ENCODE measurements at regions not wholly inside any gene's neighbourhood (a gene's known extent, or its start where the extent isn't known, plus 50 kb on each side); places are given as distances from the start of the nearest gene placed in this dataset.

DNA sequence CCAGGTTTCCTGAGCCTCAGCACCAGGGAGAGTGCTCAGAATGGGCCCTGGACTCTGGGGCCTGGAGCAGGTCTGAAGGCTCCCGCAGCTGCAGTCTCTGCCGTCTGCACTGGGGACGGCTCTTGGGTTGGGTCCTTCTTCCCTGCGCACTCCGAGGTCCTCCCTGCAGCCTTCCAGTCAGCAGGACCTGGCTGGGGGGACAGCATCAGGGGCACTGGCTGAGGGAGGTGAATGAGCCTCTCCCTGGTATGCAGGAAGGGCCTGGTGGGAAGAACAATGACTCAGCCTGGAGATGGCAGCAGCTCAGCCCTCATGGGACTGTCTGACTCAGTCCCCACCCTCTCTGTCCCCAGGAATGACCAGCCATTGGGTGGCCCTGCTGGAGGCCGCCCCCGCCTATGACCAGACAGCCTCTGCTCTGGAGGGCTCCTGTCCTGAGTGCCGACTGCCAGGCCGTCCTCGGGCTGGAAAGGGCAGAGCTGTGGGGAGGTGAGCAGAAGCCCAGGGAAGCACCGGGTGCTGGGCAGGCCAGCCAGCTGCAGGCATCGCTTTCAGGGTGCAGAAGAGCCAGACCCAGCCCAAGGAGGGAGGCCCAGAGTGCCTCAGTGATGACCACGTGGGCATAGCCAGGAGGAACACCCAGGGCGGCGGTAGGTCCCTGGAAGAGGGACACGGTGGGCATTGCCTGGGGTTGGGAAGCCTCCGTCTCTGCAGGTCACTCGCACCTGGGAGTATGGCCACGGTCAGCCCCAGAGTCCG is 455.0 kb downstream of the BRD1 start:
- no peaks in the 10 kb centered on the region for H3K36me3 ChIP-seq
- H3K9me3 ChIP-seq: no peaks in the 10 kb centered on the region
- no peaks in the 10 kb centered on the region for H3K4me1 ChIP-seq
- H3K27me3 ChIP-seq: no peaks in the 10 kb centered on the region
- TF ChIP-seq, protein P1, sequence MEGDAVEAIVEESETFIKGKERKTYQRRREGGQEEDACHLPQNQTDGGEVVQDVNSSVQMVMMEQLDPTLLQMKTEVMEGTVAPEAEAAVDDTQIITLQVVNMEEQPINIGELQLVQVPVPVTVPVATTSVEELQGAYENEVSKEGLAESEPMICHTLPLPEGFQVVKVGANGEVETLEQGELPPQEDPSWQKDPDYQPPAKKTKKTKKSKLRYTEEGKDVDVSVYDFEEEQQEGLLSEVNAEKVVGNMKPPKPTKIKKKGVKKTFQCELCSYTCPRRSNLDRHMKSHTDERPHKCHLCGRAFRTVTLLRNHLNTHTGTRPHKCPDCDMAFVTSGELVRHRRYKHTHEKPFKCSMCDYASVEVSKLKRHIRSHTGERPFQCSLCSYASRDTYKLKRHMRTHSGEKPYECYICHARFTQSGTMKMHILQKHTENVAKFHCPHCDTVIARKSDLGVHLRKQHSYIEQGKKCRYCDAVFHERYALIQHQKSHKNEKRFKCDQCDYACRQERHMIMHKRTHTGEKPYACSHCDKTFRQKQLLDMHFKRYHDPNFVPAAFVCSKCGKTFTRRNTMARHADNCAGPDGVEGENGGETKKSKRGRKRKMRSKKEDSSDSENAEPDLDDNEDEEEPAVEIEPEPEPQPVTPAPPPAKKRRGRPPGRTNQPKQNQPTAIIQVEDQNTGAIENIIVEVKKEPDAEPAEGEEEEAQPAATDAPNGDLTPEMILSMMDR (IDR thresholded peaks at IDR 0.05): no peak
- H3K4me3 ChIP-seq: no peak overlapping the region
- DNase-seq (ENCODE audit: low spot score): peak; percentile 46
- H3K27ac ChIP-seq: no peak overlapping the region

DNA sequence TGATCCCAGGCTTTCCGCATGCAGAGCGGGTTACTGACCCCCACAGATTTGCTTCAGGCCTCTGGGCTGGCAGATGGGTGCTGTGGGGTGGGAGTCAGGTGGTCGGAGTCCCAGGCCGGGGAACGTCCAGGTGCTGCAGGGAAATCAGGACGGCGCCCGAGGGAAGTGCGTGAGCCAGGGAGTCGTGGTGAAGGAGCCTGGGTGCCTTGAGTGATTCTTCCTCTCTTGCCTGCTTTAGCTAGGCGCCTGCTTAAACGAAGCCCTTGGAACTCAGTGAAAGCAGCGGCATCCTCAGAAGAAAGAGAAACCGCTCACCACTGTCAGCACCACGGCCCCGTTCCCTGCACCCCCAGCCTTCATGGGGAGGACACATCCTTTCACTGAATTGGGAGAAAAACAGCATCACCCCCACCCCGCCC is 455.6 kb downstream of the BRD1 start:
- Histone ChIP-seq H3K27ac (no peak overlapping the region), H3K9me3 (no peaks in the 10 kb centered on the region), H3K4me1 (no peaks in the 10 kb centered on the region), H3K4me3 (no peak overlapping the region), H3K36me3 (no peaks in the 10 kb centered on the region), H3K27me3 (no peaks in the 10 kb centered on the region)
- TF ChIP-seq, protein P1 (IDR thresholded peaks at IDR 0.05): no peak
- no peak for DNase-seq (ENCODE audit: low spot score)

DNA sequence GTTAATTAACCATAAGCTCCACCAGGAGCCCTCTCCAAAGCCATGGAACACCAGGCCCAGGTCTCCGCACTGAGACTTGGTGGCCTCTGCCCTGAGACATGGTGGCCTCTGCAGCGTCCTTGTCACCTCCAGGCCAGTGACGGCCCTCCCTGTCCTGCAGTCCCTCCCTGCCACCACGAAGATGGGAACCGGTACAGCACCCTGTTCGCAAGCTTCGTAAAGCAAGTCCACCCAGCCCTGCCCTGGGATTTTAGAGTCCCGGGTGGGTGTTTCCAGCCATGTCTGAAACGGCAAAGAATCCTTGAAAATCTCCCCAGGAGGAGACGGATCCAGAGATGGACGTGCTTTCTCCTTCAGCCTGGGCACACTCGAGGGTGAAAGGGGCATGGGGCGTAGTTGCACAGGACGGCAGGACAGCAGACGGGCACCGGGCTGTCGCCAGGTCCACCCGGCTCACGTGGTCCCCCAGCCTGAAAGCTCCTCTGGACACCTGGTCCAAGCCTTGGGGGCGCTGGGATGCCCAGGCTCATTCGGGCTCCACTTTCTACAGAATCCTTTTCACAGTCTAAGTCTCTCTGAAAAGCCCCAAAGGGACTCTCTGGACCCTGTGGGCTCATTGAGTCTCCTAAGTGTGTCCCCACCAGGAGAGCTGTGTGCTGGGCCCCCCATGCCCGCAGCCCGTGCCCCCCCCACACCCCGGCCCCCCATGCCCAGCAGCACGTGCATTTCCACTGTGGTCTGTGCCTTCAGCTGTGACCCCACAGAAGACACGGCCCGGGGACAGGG is 456.2 kb downstream of the BRD1 start:
- Histone ChIP-seq H3K4me1 (no peaks in the 10 kb centered on the region), H3K36me3 (no peaks in the 10 kb centered on the region), H3K4me3 (no peak overlapping the region), H3K9me3 (no peaks in the 10 kb centered on the region), H3K27me3 (no peaks in the 10 kb centered on the region), H3K27ac (no peak overlapping the region)
- peak; percentile 44 for DNase-seq (ENCODE audit: low spot score)
- TF ChIP-seq, protein P1 (IDR thresholded peaks at IDR 0.05): no peak

- Histone ChIP-seq H3K4me3 (no peak overlapping the region), H3K36me3 (no peaks in the 10 kb centered on the region), H3K4me1 (no peaks in the 10 kb centered on the region), H3K27ac (no peak overlapping the region), H3K27me3 (no peaks in the 10 kb centered on the region), H3K9me3 (no peaks in the 10 kb centered on the region)
- DNase-seq (ENCODE audit: low spot score): peak; percentile 32
- TF ChIP-seq, protein P1 (IDR thresholded peaks at IDR 0.05): no peak
Observed at GRCh38 chr22:49370627-49371301, 456.9 kb downstream of the BRD1 start.

DNA sequence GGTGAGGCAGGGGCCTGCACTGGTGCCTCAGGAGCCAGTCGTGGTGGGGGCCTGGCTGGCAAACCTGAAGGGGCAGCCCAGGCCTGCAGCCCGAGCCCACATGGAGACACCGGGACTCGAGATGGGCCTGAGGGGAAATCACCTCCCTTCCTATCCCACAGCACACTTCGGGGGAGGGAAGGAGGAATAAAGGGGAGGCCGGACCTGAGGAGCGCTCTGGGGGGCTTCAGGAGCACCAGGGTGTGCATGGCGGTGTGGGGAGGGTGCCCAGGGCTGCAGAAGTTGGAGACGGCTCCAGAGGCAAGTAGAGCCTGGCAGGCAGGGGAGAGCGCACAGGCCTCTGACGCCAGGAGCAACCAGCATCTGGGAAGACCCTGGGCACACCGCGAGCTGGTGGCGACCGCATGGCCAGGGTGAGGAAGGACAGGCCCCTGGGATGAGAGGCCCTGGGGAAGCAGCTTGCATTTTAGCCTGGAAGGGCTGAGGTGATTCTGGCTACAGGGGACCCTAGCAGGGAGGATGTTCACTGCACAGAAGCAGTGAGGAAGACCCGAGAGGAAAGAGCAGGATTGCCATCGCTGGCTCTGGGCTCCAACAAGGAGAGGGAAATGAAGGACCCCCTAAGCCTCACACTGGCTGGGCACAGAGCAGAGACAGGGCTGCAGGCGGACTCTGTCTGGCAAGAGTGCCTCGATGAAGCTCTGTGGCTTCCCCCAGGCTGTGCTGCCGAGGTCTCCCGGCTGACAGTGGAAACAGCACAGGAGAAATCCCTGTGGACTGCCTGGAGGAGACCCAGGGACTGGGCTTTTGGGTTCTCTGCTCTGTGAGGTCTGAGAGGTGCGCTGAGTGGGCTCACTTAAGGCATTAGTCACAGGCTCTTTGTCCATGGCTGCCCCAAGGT is 457.7 kb downstream of the BRD1 start:
- no peaks in the 10 kb centered on the region for H3K27me3 ChIP-seq
- TF ChIP-seq, protein P1 (IDR thresholded peaks at IDR 0.05): no peak

More for the DNA sequence above, 457.7 kb downstream of the BRD1 start:
- Histone ChIP-seq H3K4me1 (no peaks in the 10 kb centered on the region), H3K27ac (no peak overlapping the region), H3K9me3 (no peaks in the 10 kb centered on the region), H3K4me3 (no peak overlapping the region), H3K36me3 (no peaks in the 10 kb centered on the region)
- DNase-seq (ENCODE audit: low spot score): peak; percentile 43

All from right atrium auricular region (tissue), 2 donors.